GF-D8 (cell line): ENCODE measurements at regions not wholly inside any gene's neighbourhood (a gene's known extent, or its start where the extent isn't known, plus 50 kb on each side); places are given as distances from the start of the nearest gene placed in this dataset.

Source experiments
- DNase-seq: peaks from one replicate; lab custom pipeline; 2025; lab: John Stamatoyannopoulos, UW

DNA sequence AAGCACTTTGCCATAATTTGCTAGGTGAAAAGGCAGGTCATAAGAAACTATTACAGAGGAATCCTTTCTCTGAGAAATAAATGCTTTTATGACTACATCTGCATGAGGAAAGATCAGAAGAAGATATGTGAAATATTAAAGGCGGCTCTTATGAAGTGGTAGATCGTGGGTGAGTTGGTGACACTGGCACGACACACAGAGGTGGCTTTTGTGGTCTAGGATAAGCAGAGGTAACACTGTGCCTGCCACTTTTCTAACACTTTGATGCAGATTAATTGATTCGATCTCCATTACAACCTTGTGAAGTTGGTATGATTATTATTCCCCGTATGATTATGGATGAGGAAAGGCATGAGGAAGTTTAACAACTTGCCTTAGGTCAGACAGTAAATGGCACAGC lies 60.0 kb upstream of the ELK3 start:
- DNase-seq = no peak

DNA sequence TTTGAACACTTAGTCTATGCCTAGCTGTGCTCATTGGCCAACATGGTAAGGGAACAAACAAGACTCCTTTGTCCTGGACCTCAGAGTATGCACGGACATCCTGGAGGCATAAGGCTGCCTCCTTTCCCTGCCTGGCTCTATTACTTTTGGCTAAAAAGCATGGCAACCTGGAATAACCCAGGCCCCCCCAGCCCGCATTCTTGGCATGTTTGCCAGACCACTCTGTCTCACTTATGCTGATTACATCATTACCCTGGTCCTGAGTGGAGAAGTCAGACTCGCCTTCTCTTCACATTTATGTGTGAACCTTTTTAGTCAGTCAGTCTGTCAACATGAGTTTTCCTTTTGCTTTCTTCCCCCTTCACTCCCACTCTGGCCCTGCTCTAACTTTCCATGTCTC lies 58.0 kb upstream of the ELK3 start:
- DNase-seq = no peak

DNA sequence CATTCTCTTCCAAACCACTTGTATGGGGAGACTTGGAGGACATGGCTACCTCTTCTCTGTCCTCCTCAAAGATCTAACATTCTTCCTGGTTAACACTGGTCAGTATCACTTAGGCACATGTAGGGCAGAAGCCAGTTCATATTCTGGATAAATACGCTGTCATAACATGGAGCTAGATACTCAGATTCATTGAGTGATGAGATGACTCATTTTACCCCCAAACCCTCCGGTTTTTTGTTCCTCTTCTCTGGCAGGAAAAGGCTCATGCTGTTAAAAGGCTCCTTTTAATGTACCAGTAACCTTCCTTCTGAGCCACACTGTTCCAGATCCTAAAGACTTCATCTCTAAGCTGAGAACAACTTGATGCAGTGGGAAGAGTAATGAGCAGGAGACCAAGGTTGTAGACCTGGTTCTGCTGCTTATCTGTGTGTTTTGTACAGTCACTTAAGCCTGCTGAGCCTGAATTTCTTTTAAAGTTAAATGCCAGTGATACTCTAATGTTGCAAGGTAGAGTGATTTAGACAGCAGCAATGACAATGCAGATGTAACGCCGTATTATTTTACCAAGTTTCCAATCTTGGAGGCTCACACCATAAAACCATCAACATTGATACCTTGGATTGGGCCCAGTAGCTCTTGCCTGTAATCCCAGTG lies 57.3 kb upstream of the ELK3 start:
- no peak for DNase-seq

DNA sequence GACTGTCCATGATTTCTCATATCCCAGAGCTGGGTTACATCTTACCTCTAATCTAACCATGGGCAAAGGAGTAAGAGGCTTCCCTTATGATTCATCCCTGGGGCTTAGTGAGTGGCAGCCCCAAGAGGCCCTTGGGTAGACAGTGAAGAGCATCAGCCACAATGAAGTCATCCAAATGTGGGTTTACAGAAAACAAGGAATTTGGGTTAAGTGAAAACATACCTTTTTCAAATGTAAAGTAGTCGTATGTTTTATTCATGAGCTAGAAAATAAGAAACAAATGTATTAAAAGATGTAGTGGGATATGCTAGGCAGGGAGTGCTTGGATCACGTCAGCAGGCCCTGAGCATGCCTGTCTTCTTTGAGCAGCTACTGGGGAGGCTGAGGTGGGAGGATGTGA lies 54.0 kb upstream of the ELK3 start:
- DNase-seq = no peak

DNA sequence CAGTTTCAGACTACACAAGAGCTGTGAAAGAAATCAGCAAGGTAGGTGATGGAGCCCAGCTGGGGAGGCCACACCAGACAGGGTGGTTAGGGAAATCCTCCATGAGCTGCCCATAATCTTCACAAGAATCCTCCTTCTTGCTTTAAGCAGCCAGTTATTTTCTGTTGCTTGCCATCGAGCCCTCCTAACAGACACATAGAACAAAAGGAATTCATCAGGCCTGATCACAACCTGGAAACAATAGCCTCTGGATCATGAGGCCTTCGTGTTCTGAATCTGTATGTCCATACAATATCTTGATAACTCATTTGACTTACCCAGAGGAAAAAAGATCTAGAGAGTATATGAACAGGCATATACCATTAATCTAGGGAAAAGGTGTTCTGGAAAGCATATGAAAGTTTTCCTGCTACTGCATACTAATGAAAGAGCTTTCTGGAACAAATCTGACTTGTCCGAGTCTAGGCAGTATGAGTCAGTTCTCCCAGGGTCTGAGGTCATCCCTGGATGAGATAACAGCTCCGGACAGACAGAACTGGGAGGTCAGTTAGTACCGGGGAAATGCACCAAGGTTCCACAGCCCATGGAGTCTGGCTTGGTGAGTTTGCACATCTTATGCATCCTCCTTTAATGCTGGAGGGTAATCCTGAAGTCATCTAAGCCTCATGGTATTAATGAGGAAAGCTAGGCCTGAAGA lies 52.8 kb upstream of the ELK3 start:
- no peak for DNase-seq

DNA sequence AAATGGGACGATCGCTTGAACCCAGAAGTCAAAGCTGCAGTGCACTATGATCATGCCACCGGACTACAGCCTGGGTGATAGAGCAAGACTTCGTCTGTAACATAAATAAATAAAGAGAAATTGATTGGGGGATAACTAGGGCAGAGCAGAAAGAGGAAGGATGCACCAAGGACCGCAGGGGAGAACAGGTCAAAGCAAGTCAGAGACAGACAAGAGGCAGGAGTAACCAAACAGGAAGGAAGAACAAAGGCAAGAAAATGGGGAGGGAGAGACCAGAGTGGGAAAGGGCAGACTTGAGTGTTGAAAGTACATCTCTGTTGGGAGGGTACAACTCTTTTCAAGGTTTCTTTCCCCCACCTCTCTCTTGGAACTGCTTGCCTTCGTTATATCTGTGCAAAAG lies 50.8 kb upstream of the ELK3 start:
- no peak for DNase-seq

DNA sequence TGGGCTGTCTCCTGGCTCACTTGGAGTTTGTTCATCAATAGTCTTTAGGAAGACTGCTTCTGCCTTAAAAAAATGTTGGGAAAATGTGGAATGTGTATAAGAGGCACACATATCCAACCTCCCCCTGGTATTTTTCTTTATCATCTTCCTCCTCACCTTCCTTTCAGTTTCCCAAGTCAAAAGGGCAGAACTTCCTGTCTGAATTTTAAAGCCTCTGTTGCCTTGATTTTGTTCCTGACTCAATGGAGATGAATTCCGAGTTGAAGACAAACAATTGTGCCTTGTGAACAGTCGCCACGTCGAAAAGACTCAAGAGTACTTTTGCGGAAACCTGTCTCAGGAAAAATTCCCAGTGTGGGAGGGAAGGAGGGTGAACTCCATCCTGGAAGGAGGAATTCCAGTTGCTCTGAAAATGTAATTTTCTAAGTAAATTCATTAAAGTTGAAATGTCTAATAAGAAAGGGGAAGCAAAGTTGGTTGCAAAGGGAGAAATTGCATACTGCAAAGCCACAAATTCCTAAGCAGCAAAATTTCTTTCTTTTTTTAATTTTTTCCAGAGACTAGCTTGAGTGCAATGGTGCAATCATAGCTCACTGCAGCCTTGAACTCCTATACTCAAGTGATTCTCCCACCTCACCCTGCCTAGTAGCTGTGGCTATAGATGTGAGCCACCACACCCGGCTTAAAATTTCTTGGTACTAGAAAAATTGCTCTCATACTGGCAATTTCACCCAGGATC lies 50.2 kb upstream of the ELK3 start:
- DNase-seq = no peak
